ENCODE measurements at regions not wholly inside any gene's neighbourhood (a gene's known extent, or its start where the extent isn't known, plus 50 kb on each side); places are given as distances from the start of the nearest gene placed in this dataset.

DNA sequence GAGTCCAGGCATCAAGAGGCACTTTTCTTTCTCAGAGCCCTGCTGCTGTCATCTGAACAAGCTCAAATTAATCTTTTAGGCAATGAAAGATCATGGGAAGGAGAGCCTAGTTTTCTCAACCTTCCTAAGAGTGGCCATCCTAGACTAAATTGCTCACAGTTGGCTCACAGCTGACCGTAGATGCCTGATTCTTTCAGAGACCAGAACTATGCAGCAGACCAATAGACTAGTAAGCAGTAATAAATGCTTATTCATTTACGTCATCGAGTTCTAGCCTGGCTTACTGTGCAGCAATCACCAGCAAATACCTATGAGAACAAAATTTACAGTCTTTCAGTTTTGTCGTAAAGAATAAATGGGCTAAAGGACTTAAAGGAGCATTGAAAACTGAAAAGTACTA is 602.9 kb upstream of the GHITM start:
- H3K23ac ChIP-seq (ENCODE audit: low read length): no peak overlapping the region
- no peak overlapping the region for H4K5ac ChIP-seq (ENCODE audit: low read length)
- no peak overlapping the region for H3K4me3 ChIP-seq (ENCODE audit: low read length)

DNA sequence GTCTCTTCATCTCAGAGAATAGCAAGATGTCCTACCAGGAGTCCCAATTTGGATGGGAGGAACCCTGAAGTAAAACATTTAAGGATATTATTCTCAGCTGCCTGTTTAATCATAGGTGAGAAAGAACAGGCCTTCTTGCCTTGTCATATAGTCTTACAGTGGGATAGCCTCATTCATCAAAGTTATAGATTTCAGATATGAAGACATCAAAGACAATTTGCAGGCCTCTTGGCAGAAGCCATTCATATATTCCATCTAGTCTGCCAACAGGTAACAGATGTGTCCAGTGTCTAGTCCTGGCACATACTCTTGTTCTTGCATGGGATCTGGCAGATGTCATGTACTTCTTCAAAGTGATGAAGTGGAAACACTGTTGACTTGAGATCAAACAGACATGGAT is 601.3 kb upstream of the GHITM start:
- no peaks in the 10 kb centered on the region for H3K79me2 ChIP-seq (ENCODE audit: control insufficient read depth, insufficient read depth, low read length)
- H3K36me3 ChIP-seq (ENCODE audit: control insufficient read depth, insufficient read depth, low read length): no peaks in the 10 kb centered on the region
- H2AK5ac ChIP-seq (ENCODE audit: low read length): no peak overlapping the region
- H3K18ac ChIP-seq (ENCODE audit: low read length): no peak overlapping the region
- no peak overlapping the region for H4K8ac ChIP-seq (ENCODE audit: low read depth, low read length)
- H3K4ac ChIP-seq (ENCODE audit: low read depth, low read length): no peak overlapping the region
- DNase-seq: no peak
- no peak overlapping the region for H3K9ac ChIP-seq (ENCODE audit: low read length)
- H3K4me2 ChIP-seq (ENCODE audit: low read length): no peak overlapping the region
- no peaks in the 10 kb centered on the region for H3K4me1 ChIP-seq (ENCODE audit: control insufficient read depth, low read depth, low read length)
- H2BK5ac ChIP-seq (ENCODE audit: low read length): no peak overlapping the region
- H3K79me1 ChIP-seq (ENCODE audit: low read length): no peaks in the 10 kb centered on the region
- no peak overlapping the region for H2BK120ac ChIP-seq (ENCODE audit: low read depth, low read length)
- no peak overlapping the region for H3K27ac ChIP-seq (ENCODE audit: low read depth, low read length)
- H3K56ac ChIP-seq (ENCODE audit: low read length): no peak overlapping the region
- H4K5ac ChIP-seq (ENCODE audit: low read length): no peak overlapping the region
- H3K4me3 ChIP-seq (ENCODE audit: low read length): no peak overlapping the region
- H3K27me3 ChIP-seq (ENCODE audit: insufficient read depth, low read length, poor library complexity): no peaks in the 10 kb centered on the region
- H2BK15ac ChIP-seq (replicated peaks; ENCODE audit: low read depth): no peak overlapping the region
- no peak overlapping the region for H3K23ac ChIP-seq (ENCODE audit: low read length)

More for the DNA sequence above, 602.9 kb upstream of the GHITM start:
- H2AK5ac ChIP-seq (ENCODE audit: low read length): no peak overlapping the region
- WGBS (ENCODE audit: extremely low coverage, insufficient coverage, low lambda C conversion rate): no CpG with 5 or more reads among the region's 4 CpGs
- H3K27ac ChIP-seq (ENCODE audit: low read depth, low read length): no peak overlapping the region
- H3K79me2 ChIP-seq (ENCODE audit: control insufficient read depth, insufficient read depth, low read length): no peaks in the 10 kb centered on the region
- H3K4ac ChIP-seq (ENCODE audit: low read depth, low read length): no peak overlapping the region
- no peak overlapping the region for H2BK15ac ChIP-seq (replicated peaks; ENCODE audit: low read depth)
- no peak overlapping the region for H3K56ac ChIP-seq (ENCODE audit: low read length)
- no peak overlapping the region for H3K4me2 ChIP-seq (ENCODE audit: low read length)
- DNase-seq: no peak
- no peaks in the 10 kb centered on the region for H3K4me1 ChIP-seq (ENCODE audit: control insufficient read depth, low read depth, low read length)
- H3K9ac ChIP-seq (ENCODE audit: low read length): no peak overlapping the region
- H4K8ac ChIP-seq (ENCODE audit: low read depth, low read length): no peak overlapping the region
- H3K27me3 ChIP-seq (ENCODE audit: insufficient read depth, low read length, poor library complexity): no peaks in the 10 kb centered on the region
- no peaks in the 10 kb centered on the region for H3K79me1 ChIP-seq (ENCODE audit: low read length)
- H3K36me3 ChIP-seq (ENCODE audit: control insufficient read depth, insufficient read depth, low read length): no peaks in the 10 kb centered on the region
- no peak overlapping the region for H3K18ac ChIP-seq (ENCODE audit: low read length)
- no peak overlapping the region for H2BK5ac ChIP-seq (ENCODE audit: low read length)
- H2BK120ac ChIP-seq (ENCODE audit: low read depth, low read length): no peak overlapping the region

DNA sequence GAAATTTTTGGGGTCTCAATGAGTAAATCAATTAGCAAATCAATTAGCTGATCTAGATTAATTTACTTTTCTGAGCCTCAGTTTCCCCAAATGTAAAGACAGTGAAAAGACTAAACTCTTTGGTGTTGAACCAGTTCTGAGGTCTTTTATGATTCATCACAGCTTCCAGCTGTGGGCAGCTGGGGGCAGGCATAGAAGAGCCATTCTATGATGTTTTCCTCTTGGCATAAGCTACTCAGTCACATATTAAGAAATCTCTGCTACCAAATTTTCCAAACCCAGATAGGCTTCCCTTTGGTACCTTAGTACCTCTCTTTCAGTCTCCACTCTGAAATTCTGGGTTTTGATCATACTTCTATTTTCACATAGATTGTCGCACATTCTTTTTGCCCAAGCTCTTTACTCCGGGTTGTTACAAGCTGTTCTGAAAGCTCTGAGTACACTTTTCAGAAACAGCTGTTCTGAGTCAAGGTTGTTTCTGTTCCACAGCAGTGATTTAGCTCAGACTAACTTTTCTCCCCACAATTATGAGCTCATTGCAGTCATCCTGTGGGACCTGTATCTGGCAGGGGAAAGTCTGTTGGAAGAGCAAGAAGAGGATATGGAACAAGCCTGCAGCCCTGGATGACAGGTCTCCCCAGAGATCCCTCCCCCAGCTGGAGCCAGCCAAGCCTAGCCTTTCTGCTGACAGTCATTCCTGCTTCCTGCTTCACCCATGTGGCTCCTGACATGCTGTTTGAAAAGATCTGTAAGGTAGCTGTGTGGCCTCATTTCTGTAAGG is 599.6 kb upstream of the GHITM start:
- Histone ChIP-seq H4K8ac (ENCODE audit: low read depth, low read length) (no peak overlapping the region), H2AK5ac (ENCODE audit: low read length) (no peak overlapping the region), H3K36me3 (ENCODE audit: control insufficient read depth, insufficient read depth, low read length) (no peaks in the 10 kb centered on the region), H3K27me3 (ENCODE audit: insufficient read depth, low read length, poor library complexity) (no peaks in the 10 kb centered on the region), H2BK120ac (ENCODE audit: low read depth, low read length) (no peak overlapping the region), H2BK5ac (ENCODE audit: low read length) (no peak overlapping the region), H3K4ac (ENCODE audit: low read depth, low read length) (no peak overlapping the region), H3K4me1 (ENCODE audit: control insufficient read depth, low read depth, low read length) (no peaks in the 10 kb centered on the region), H3K27ac (ENCODE audit: low read depth, low read length) (no peak overlapping the region), H3K56ac (ENCODE audit: low read length) (no peak overlapping the region), H3K4me3 (ENCODE audit: low read length) (no peak overlapping the region), H2BK15ac (replicated peaks; ENCODE audit: low read depth) (no peak overlapping the region), H3K18ac (ENCODE audit: low read length) (no peak overlapping the region), H3K79me2 (ENCODE audit: control insufficient read depth, insufficient read depth, low read length) (no peaks in the 10 kb centered on the region), H3K9ac (ENCODE audit: low read length) (no peak overlapping the region), H3K4me2 (ENCODE audit: low read length) (no peak overlapping the region), H3K79me1 (ENCODE audit: low read length) (no peaks in the 10 kb centered on the region), H3K23ac (ENCODE audit: low read length) (no peak overlapping the region), H4K5ac (ENCODE audit: low read length) (no peak overlapping the region)
- peak; percentile 30 for DNase-seq
- no CpG with 5 or more reads among the region's 2 CpGs for WGBS (ENCODE audit: extremely low coverage, insufficient coverage, low lambda C conversion rate)

DNA sequence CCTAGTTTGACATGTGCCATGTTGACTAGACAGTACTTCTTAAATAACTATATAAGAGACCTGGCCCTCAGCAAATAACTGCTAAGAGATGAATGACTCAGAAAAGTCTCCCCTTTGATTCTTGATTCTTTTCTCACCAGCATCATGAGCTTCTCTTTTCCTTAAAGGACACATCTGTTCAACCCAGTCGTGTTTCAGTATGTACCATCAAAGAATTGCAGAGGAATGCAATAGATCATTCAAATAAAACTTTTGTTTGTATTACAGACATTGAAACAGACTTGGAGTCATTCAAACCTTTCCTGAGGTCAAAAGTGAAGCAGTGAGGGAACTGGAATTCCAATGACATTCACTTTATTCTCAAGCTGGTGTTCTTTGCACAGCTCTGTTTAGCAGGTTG is 598.3 kb upstream of the GHITM start:
- no peak overlapping the region for H4K8ac ChIP-seq (ENCODE audit: low read depth, low read length)
- no peaks in the 10 kb centered on the region for H3K79me1 ChIP-seq (ENCODE audit: low read length)
- H3K4me3 ChIP-seq (ENCODE audit: low read length): no peak overlapping the region
- H3K27me3 ChIP-seq (ENCODE audit: insufficient read depth, low read length, poor library complexity): no peaks in the 10 kb centered on the region
- no peak overlapping the region for H3K9ac ChIP-seq (ENCODE audit: low read length)
- WGBS (ENCODE audit: extremely low coverage, insufficient coverage, low lambda C conversion rate): no CpG with 5 or more reads among the region's 1 CpG
- no peak overlapping the region for H2BK15ac ChIP-seq (replicated peaks; ENCODE audit: low read depth)
- no peak overlapping the region for H2BK120ac ChIP-seq (ENCODE audit: low read depth, low read length)
- H3K27ac ChIP-seq (ENCODE audit: low read depth, low read length): no peak overlapping the region
- H3K18ac ChIP-seq (ENCODE audit: low read length): no peak overlapping the region
- no peak overlapping the region for H3K56ac ChIP-seq (ENCODE audit: low read length)
- H2AK5ac ChIP-seq (ENCODE audit: low read length): no peak overlapping the region
- H3K4me2 ChIP-seq (ENCODE audit: low read length): no peak overlapping the region
- H3K4ac ChIP-seq (ENCODE audit: low read depth, low read length): no peak overlapping the region
- no peaks in the 10 kb centered on the region for H3K79me2 ChIP-seq (ENCODE audit: control insufficient read depth, insufficient read depth, low read length)
- no peak overlapping the region for H2BK5ac ChIP-seq (ENCODE audit: low read length)
- DNase-seq: no peak
- no peak overlapping the region for H4K5ac ChIP-seq (ENCODE audit: low read length)
- H3K4me1 ChIP-seq (ENCODE audit: control insufficient read depth, low read depth, low read length): no peaks in the 10 kb centered on the region
- H3K36me3 ChIP-seq (ENCODE audit: control insufficient read depth, insufficient read depth, low read length): no peaks in the 10 kb centered on the region
- no peak overlapping the region for H3K23ac ChIP-seq (ENCODE audit: low read length)

DNA sequence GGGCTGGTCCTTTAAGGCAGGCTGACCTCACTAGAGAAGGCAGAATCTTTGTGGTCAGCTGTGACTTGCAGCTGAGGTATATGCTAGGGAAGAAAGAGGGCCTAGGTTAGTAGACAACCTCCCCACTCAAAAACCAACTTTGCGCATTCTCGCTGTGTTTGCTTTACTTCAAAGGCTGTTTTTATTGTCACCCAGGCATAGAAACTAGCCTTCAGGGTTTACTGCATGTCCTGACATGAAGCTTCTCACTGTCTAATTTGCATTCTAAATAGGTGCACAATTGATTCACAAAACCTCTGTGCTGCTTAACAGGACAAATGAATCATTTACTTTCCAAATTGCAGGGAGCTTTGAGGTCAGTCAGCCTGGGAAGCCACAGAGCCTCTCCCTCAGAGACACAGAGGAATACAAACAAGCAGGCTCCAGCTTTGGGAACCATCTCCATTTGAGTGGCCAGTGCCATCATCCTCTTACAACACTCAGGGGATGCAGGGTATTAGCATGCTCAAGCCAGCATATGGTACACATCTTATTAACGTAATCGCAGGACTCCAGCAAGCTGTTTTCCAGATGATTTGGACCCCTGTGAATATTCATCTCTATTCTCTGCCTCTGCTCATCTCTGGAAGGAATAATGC is 596.4 kb upstream of the GHITM start:
- Histone ChIP-seq H3K27ac (ENCODE audit: low read depth, low read length) (no peak overlapping the region), H2BK5ac (ENCODE audit: low read length) (no peak overlapping the region)

More for the DNA sequence above, 596.4 kb upstream of the GHITM start:
- Histone ChIP-seq H3K79me1 (ENCODE audit: low read length) (no peaks in the 10 kb centered on the region), H3K56ac (ENCODE audit: low read length) (no peak overlapping the region), H3K23ac (ENCODE audit: low read length) (no peak overlapping the region), H2AK5ac (ENCODE audit: low read length) (no peak overlapping the region), H3K18ac (ENCODE audit: low read length) (no peak overlapping the region), H4K8ac (ENCODE audit: low read depth, low read length) (no peak overlapping the region), H3K4ac (ENCODE audit: low read depth, low read length) (no peak overlapping the region), H3K4me1 (ENCODE audit: control insufficient read depth, low read depth, low read length) (no peaks in the 10 kb centered on the region), H2BK120ac (ENCODE audit: low read depth, low read length) (no peak overlapping the region), H4K5ac (ENCODE audit: low read length) (no peak overlapping the region), H3K4me3 (ENCODE audit: low read length) (no peak overlapping the region), H3K9ac (ENCODE audit: low read length) (no peak overlapping the region), H3K27me3 (ENCODE audit: insufficient read depth, low read length, poor library complexity) (no peaks in the 10 kb centered on the region), H2BK15ac (replicated peaks; ENCODE audit: low read depth) (no peak overlapping the region), H3K79me2 (ENCODE audit: control insufficient read depth, insufficient read depth, low read length) (no peaks in the 10 kb centered on the region), H3K4me2 (ENCODE audit: low read length) (no peak overlapping the region), H3K36me3 (ENCODE audit: control insufficient read depth, insufficient read depth, low read length) (no peaks in the 10 kb centered on the region)
- no CpG with 5 or more reads among the region's 4 CpGs for WGBS (ENCODE audit: extremely low coverage, insufficient coverage, low lambda C conversion rate)
- DNase-seq: no peak

Data from mesendoderm (in vitro differentiated cells).